Astrocyte (in vitro differentiated cells and primary cell): ENCODE measurements at regions not wholly inside any gene's neighbourhood (a gene's known extent, or its start where the extent isn't known, plus 50 kb on each side); places are given as distances from the start of the nearest gene placed in this dataset.

Experiments
- DNase-seq: peaks from one replicate; pipeline ENCODE4 v3.0.0-alpha.2; 2010; ENCODE audit warnings: low read depth
- FAIRE-seq: peaks from 2 replicates; lab custom pipeline; 2011; peaks lifted over from hg19 to GRCh38; lab: Jason Lieb, UNC
- H2AFZ ChIP-seq: 2 replicates; pipeline ENCODE4 v1.6.0; 2012; ENCODE audit warnings: low read depth, low read length, inconsistent platforms
- H3K27ac ChIP-seq: 2 replicates; pipeline ENCODE4 v1.5.1; 2011; ENCODE audit warnings: low read depth, low read length, inconsistent platforms
- H3K27me3 ChIP-seq: 2 replicates; pipeline ENCODE4 v1.6.0; 2011; ENCODE audit warnings: low read length, inconsistent platforms; ENCODE audit not compliant: insufficient read depth
- H3K36me3 ChIP-seq: 2 replicates; pipeline ENCODE4 v1.5.1; 2011; ENCODE audit warnings: low read length, inconsistent platforms; ENCODE audit not compliant: insufficient read depth
- H3K4me1 ChIP-seq: 2 replicates; pipeline ENCODE4 v1.5.1; 2011; ENCODE audit warnings: low read length, inconsistent platforms; ENCODE audit not compliant: insufficient read depth
- H3K4me2 ChIP-seq: 2 replicates; pipeline ENCODE4 v1.6.0; 2012; ENCODE audit warnings: low read length, inconsistent platforms
- H3K4me3 ChIP-seq: 2 replicates; pipeline ENCODE4 v1.5.1; 2011; ENCODE audit warnings: low read depth, mild to moderate bottlenecking, low read length, inconsistent platforms; ENCODE audit not compliant: insufficient read depth
- H3K79me2 ChIP-seq: 2 replicates; pipeline ENCODE4 v1.6.0; 2012; ENCODE audit warnings: mild to moderate bottlenecking, low read length, inconsistent platforms; ENCODE audit not compliant: insufficient read depth
- H3K9ac ChIP-seq: 2 replicates; pipeline ENCODE4 v1.6.0; 2012; ENCODE audit warnings: mild to moderate bottlenecking, low read length, inconsistent platforms
- H3K9me3 ChIP-seq: 2 replicates; pipeline ENCODE4 v1.5.1; 2012; ENCODE audit warnings: low read depth, mild to moderate bottlenecking, low read length, inconsistent platforms; ENCODE audit not compliant: insufficient read depth
- H4K20me1 ChIP-seq: 2 replicates; pipeline ENCODE4 v1.6.0; 2012; ENCODE audit warnings: low read length, inconsistent platforms; ENCODE audit not compliant: insufficient read depth
- H3K27ac Mint-ChIP-seq: one replicate; pipeline ENCODE4 v1.8.0; 2021; ENCODE audit warnings: mild to moderate bottlenecking, mixed read lengths; ENCODE audit not compliant: unreplicated experiment
- H3K27me3 Mint-ChIP-seq: one replicate; pipeline ENCODE4 v1.8.0; 2021; ENCODE audit warnings: low read depth, mixed read lengths; ENCODE audit not compliant: unreplicated experiment
- H3K36me3 Mint-ChIP-seq: one replicate; pipeline ENCODE4 v1.8.0; 2021; ENCODE audit warnings: low read depth, mixed read lengths; ENCODE audit not compliant: unreplicated experiment
- H3K4me1 Mint-ChIP-seq: one replicate; pipeline ENCODE4 v1.8.0; 2021; ENCODE audit warnings: low read depth, mixed read lengths; ENCODE audit not compliant: unreplicated experiment
- H3K4me3 Mint-ChIP-seq: one replicate; pipeline ENCODE4 v1.8.0; 2021; ENCODE audit warnings: mild to moderate bottlenecking, moderate library complexity, mixed read lengths; ENCODE audit not compliant: unreplicated experiment
- H3K9me3 Mint-ChIP-seq: one replicate; pipeline ENCODE4 v1.8.0; 2021; ENCODE audit warnings: mild to moderate bottlenecking, mixed read lengths; ENCODE audit not compliant: unreplicated experiment
- EZH2 ChIP-seq: IDR thresholded peaks from 2 replicates; pipeline ENCODE4 v1.6.1; 2012; ENCODE audit warnings: mild to moderate bottlenecking, low read length, inconsistent platforms; ENCODE audit not compliant: insufficient read depth
- TF ChIP-seq, protein P1 (sequence below): IDR thresholded peaks from 2 replicates; pipeline ENCODE4 v1.5.1; 2011; ENCODE audit warnings: low read depth, mild to moderate bottlenecking, inconsistent platforms, low read length, moderate library complexity; ENCODE audit not compliant: insufficient read depth

DNA sequence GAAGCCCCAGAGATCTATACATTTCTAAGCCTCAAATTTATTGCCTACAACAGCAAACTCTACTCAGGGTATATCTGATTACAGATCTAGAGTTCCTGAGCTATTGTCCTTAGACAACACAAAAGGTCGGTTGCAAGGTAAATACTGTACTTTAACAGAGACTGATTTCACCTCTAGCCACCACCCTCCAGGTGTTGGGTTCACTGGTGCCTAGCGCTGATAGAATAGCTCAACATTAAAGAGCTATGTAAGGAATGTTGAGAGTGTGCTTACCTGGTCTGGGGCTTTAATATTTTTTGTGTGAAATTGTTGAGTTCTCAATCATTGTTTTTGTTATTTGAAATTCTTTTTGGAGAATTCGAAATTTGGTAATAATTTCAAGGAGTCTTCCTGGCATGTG is 277.0 kb upstream of the PSMD7 start:
- Histone ChIP-seq H3K27me3 (no peaks in the 10 kb centered on the region), H3K4me2 (no peak overlapping the region), H2AFZ (no peak overlapping the region), H3K4me1 (no peaks in the 10 kb centered on the region), H3K79me2 (no peaks in the 10 kb centered on the region), H3K36me3 (no peaks in the 10 kb centered on the region), H3K9ac (no peak overlapping the region), H3K27ac (no peak overlapping the region), H3K9me3 (no peaks in the 10 kb centered on the region), H3K4me3 (no peak overlapping the region), H4K20me1 (no peaks in the 10 kb centered on the region)
- H3K27me3 Mint-ChIP-seq: no peaks in the 10 kb centered on the region
- DNase-seq (no peak), FAIRE-seq (no peak)
- TF ChIP-seq, protein P1, sequence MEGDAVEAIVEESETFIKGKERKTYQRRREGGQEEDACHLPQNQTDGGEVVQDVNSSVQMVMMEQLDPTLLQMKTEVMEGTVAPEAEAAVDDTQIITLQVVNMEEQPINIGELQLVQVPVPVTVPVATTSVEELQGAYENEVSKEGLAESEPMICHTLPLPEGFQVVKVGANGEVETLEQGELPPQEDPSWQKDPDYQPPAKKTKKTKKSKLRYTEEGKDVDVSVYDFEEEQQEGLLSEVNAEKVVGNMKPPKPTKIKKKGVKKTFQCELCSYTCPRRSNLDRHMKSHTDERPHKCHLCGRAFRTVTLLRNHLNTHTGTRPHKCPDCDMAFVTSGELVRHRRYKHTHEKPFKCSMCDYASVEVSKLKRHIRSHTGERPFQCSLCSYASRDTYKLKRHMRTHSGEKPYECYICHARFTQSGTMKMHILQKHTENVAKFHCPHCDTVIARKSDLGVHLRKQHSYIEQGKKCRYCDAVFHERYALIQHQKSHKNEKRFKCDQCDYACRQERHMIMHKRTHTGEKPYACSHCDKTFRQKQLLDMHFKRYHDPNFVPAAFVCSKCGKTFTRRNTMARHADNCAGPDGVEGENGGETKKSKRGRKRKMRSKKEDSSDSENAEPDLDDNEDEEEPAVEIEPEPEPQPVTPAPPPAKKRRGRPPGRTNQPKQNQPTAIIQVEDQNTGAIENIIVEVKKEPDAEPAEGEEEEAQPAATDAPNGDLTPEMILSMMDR: no peak
- TF ChIP-seq EZH2: no peak
- H3K9me3 Mint-ChIP-seq: peaks cover 4% of the 10 kb centered on the region
- H3K27ac Mint-ChIP-seq: no peak overlapping the region
- H3K36me3 Mint-ChIP-seq: no peaks in the 10 kb centered on the region
- H3K4me3 Mint-ChIP-seq: no peak overlapping the region
- no peaks in the 10 kb centered on the region for H3K4me1 Mint-ChIP-seq

- Mint-ChIP-seq H3K27ac (no peak overlapping the region), H3K4me3 (no peak overlapping the region), H3K36me3 (no peaks in the 10 kb centered on the region), H3K9me3 (peaks cover 4% of the 10 kb centered on the region), H3K27me3 (no peaks in the 10 kb centered on the region), H3K4me1 (no peaks in the 10 kb centered on the region)
- Histone ChIP-seq H3K9ac (no peak overlapping the region), H2AFZ (no peak overlapping the region), H3K36me3 (no peaks in the 10 kb centered on the region), H3K4me3 (no peak overlapping the region), H3K79me2 (no peaks in the 10 kb centered on the region), H3K4me2 (no peak overlapping the region), H3K9me3 (no peaks in the 10 kb centered on the region), H3K27ac (no peak overlapping the region), H3K27me3 (no peaks in the 10 kb centered on the region), H3K4me1 (no peaks in the 10 kb centered on the region), H4K20me1 (no peaks in the 10 kb centered on the region)
- no peak for TF ChIP-seq EZH2
- TF ChIP-seq, protein P1: no peak
- no peak for DNase-seq
- no peak for FAIRE-seq
Measured at GRCh38 chr16:74015953-74016352, 280.7 kb upstream of the PSMD7 start.

DNA sequence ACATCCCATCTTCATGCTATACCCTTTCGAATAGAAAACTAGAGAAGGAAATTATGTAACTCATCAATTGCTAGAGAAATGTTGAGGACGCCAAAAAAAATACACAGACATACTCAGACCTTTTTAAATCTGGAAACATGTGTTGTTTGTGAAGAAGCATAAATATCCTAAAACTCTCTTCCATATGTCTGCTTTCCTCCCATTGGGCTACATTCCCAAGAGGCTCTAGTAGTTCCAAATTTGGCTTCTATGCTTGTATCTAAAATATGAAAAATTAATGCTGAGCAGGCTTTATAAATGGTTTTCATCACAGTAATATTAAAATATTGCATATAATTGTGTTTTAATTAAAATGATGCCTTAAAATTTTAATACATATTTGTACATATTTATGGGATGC is 297.9 kb upstream of the PSMD7 start:
- Histone ChIP-seq H3K4me2 (no peak overlapping the region), H3K36me3 (no peaks in the 10 kb centered on the region), H3K27me3 (no peaks in the 10 kb centered on the region), H3K9me3 (no peaks in the 10 kb centered on the region), H3K79me2 (no peaks in the 10 kb centered on the region), H3K27ac (no peak overlapping the region), H3K9ac (no peak overlapping the region), H3K4me1 (no peaks in the 10 kb centered on the region), H4K20me1 (no peaks in the 10 kb centered on the region), H2AFZ (no peak overlapping the region), H3K4me3 (no peak overlapping the region)
- TF ChIP-seq EZH2: no peak
- TF ChIP-seq, protein P1: no peak
- Mint-ChIP-seq H3K4me3 (no peak overlapping the region), H3K27me3 (no peaks in the 10 kb centered on the region), H3K4me1 (peaks cover 6% of the 10 kb centered on the region), H3K27ac (no peak overlapping the region), H3K36me3 (no peaks in the 10 kb centered on the region), H3K9me3 (peaks cover 4% of the 10 kb centered on the region)
- DNase-seq (no peak), FAIRE-seq (no peak)
